ENCODE measurements at regions not wholly inside any gene's neighbourhood (a gene's known extent, or its start where the extent isn't known, plus 50 kb on each side); places are given as distances from the start of the nearest gene placed in this dataset.

- intact Hi-C loops (cut with DNase I) = loop anchor here in 1 of 10 donors (10.0 kb wide), 1 partner anchor 585 kb away; no protein-coding TSS in a partner anchor
- 78 to 80% (median 79%) methylated on average over 7 of the region's 7 CpGs for WGBS, 4 donors
- DNase-seq = no peak
- Histone ChIP-seq H3K4me3 (no peak overlapping the region), H3K4me1 (no peaks in the 10 kb centered on the region), H3K36me3 (no peaks in the 10 kb centered on the region), H3K27me3 (no peaks in the 10 kb centered on the region), H3K27ac (no peak overlapping the region), H3K9me3 (no peaks in the 10 kb centered on the region)
- ATAC-seq = no peak
- TF ChIP-seq POLR2A (IDR thresholded peaks at IDR 0.05) = no peak
- no peak for TF ChIP-seq CTCF (IDR thresholded peaks at IDR 0.05)
Measured at GRCh38 chr4:27629532-27630225, 769.0 kb downstream of the STIM2 start.

GRCh38 chr4:27635936-27636913 is 775.6 kb downstream of the STIM2 start:
- no peaks in the 10 kb centered on the region for H3K9me3 ChIP-seq
- no peak overlapping the region for H3K27ac ChIP-seq
- ATAC-seq (no peak), DNase-seq (no peak)
- TF ChIP-seq POLR2A (IDR thresholded peaks at IDR 0.05) (no peak), CTCF (IDR thresholded peaks at IDR 0.05) (no peak)
- no peaks in the 10 kb centered on the region for H3K4me1 ChIP-seq
- intact Hi-C loops (cut with DNase I) = loop anchor here in 1 of 10 donors (10.0 kb wide), 1 partner anchor 591 kb away; no protein-coding TSS in a partner anchor
- no peaks in the 10 kb centered on the region for H3K27me3 ChIP-seq
- no peaks in the 10 kb centered on the region for H3K36me3 ChIP-seq
- 89 to 92% (median 90%) methylated on average over 6 of the region's 6 CpGs for WGBS, 4 donors
- no peak overlapping the region for H3K4me3 ChIP-seq

- TF ChIP-seq CTCF (IDR thresholded peaks at IDR 0.05) = no peak
- TF ChIP-seq POLR2A (IDR thresholded peaks at IDR 0.05) = no peak
- H3K4me1 ChIP-seq = no peaks in the 10 kb centered on the region
- intact Hi-C loops (cut with DNase I) = loop anchor here in 1 of 10 donors (10.0 kb wide), 1 partner anchor 594 kb away; no protein-coding TSS in a partner anchor
- WGBS, 4 donors = 38 to 49% (median 45%) methylated on average over 2 of the region's 2 CpGs
- no peak overlapping the region for H3K4me3 ChIP-seq
- H3K27ac ChIP-seq = no peak overlapping the region
- no peaks in the 10 kb centered on the region for H3K36me3 ChIP-seq
- no peak for ATAC-seq
- no peaks in the 10 kb centered on the region for H3K9me3 ChIP-seq
- DNase-seq = no peak
- H3K27me3 ChIP-seq = no peaks in the 10 kb centered on the region
Measured at GRCh38 chr4:27638163-27638915, 777.7 kb downstream of the STIM2 start.

All from heart left ventricle (tissue), 16 donors.